Uterus (tissue), 3 donors: ENCODE measurements at regions not wholly inside any gene's neighbourhood (a gene's known extent, or its start where the extent isn't known, plus 50 kb on each side); places are given as distances from the start of the nearest gene placed in this dataset.
"Not testable (repeated sequence)": the region's sequence is repeated elsewhere in the genome, so short reads cannot be mapped to it uniquely, and the experiment has no call there.

ENCODE experiments used
- DNase-seq, 2 donors: peaks; one replicate each; pipeline ENCODE4 v3.0.0-alpha.2; 2019 to 2020
- H3K27ac ChIP-seq, 2 donors: fragments of 200-600 bp; sonication (generic); 1 replicate in 1 of 2; 2 replicates in 1 of 2; pipeline ENCODE4 v1.5.1; 2016 to 2018
- H3K27me3 ChIP-seq, 2 donors: fragments of 200-600 bp; sonication (generic); one replicate each; pipeline ENCODE4 v1.5.1; 2018 to 2019; ENCODE audit warnings: control low read depth in 1 of 2
- H3K36me3 ChIP-seq, 2 donors: fragments of 200-600 bp; sonication (generic); one replicate each; pipeline ENCODE4 v1.5.1; 2019; ENCODE audit warnings: control low read depth in 1 of 2
- H3K4me1 ChIP-seq, 2 donors: fragments of 200-600 bp; sonication (generic); one replicate each; pipeline ENCODE4 v1.5.1; 2018 to 2019; ENCODE audit warnings: control low read depth in 1 of 2
- H3K4me3 ChIP-seq, 2 donors: fragments of 200-600 bp; sonication (generic); 1 replicate in 1 of 2; 2 replicates in 1 of 2; pipeline ENCODE4 v1.5.1; 2018 to 2019; ENCODE audit warnings: mild to moderate bottlenecking in 1 of 2
- H3K9me3 ChIP-seq, 2 donors: fragments of 200-600 bp; sonication (generic); one replicate each; pipeline ENCODE4 v1.5.1; 2019; ENCODE audit warnings: control low read depth in 1 of 2
- POLR2A ChIP-seq, 2 donors: fragments of 450-650 bp; IDR thresholded peaks; one replicate each; pipeline ENCODE4 v1.6.1; 2016; ENCODE audit warnings: antibody characterized with exemption in 2 of 2, mild to moderate bottlenecking in 1 of 2, moderate library complexity in 1 of 2
- intact Hi-C: fragments of 100-400 bp; cut with DNase I; formaldehyde crosslinking; loops from one replicate; pipeline ENCODE4 v1.15.1; 2023; ENCODE audit warnings: low total_unique reads
- TF ChIP-seq, protein P1 (sequence below), 4 experiments: fragments of 200-600 bp in 2 of 4; fragments of 450-650 bp in 2 of 4; sonication (generic) in 2 of 4; IDR thresholded peaks; one replicate each; pipeline ENCODE4 v1.5.1; 2016 to 2019; ENCODE audit warnings: antibody characterized with exemption in 4 of 4, mild to moderate bottlenecking in 2 of 4, moderate library complexity in 1 of 4
- donor health status: DM: yes; HTN: yes; CAD: no.

DNA sequence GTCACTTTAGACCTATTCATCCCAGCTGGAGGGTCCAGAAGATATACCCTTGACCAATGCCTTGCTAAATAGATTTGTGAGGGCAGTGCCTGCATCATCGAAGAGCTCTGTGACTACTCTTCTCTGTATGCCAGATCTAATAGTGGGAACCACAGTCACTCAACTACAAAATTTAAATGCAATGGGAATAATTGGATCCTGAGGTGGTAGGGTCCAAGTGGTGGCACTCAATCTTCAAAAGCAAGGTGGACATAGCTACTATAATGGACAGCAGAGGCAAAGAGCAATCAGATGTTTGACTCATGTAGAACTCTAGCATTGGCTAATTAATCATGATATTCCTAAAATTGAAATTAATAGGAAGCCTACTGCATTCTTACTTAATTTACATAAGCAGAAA, 554.3 kb upstream of the GRM3 start:
- H3K9me3 ChIP-seq = no peaks in the 10 kb centered on the region
- no peaks in the 10 kb centered on the region for H3K27me3 ChIP-seq
- H3K4me1 ChIP-seq = no peaks in the 10 kb centered on the region
- no peaks in the 10 kb centered on the region for H3K36me3 ChIP-seq
- no peak overlapping the region for H3K27ac ChIP-seq
- DNase-seq = no peak
- intact Hi-C loops = no loop called here
- TF ChIP-seq POLR2A (IDR thresholded peaks at IDR 0.05) = no peak
- TF ChIP-seq, protein P1, sequence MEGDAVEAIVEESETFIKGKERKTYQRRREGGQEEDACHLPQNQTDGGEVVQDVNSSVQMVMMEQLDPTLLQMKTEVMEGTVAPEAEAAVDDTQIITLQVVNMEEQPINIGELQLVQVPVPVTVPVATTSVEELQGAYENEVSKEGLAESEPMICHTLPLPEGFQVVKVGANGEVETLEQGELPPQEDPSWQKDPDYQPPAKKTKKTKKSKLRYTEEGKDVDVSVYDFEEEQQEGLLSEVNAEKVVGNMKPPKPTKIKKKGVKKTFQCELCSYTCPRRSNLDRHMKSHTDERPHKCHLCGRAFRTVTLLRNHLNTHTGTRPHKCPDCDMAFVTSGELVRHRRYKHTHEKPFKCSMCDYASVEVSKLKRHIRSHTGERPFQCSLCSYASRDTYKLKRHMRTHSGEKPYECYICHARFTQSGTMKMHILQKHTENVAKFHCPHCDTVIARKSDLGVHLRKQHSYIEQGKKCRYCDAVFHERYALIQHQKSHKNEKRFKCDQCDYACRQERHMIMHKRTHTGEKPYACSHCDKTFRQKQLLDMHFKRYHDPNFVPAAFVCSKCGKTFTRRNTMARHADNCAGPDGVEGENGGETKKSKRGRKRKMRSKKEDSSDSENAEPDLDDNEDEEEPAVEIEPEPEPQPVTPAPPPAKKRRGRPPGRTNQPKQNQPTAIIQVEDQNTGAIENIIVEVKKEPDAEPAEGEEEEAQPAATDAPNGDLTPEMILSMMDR (IDR thresholded peaks at IDR 0.05) = no peak
- no peak overlapping the region for H3K4me3 ChIP-seq

DNA sequence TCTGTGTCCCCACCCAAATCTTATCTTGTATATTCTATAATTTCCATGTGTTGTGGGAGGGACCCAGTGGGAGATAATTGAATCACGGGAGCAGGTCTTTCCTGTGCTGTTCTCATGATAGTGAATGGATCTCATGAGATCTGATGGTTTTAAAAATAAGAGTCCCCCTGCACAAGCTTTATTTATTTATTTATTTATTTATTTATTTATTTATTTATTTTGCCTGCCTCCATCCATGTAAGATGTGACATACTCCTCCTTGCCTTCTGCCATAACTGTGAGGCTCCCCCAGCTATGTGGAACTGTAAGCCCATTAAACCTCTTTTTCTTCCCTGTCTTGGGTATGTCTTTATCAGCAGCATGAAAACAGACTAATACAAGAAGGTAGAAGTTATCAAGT, 579.1 kb upstream of the GRM3 start:
- not testable (repeated sequence) for H3K4me1 ChIP-seq

DNA sequence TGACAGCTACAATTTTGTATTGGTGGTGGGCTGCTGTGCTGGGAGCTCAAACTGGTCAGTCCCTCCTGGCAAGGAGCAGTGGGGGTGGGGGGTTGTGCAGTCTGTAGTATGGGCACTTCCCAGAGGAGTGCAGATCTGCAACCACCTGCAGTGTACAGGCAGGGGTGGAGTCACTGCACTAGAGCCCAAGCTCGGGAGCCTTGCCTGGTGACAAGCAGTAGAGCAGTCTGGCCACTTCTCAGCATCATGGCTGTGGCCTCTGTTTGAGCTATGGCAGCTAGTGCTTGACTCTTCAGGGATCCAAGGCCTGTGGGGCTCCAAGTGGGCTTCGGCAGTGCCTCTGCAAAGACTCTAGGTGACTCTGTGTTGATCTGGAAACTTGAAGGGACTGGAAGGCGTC, 585.1 kb upstream of the GRM3 start:
- H3K4me3 ChIP-seq = no peak overlapping the region

More for the DNA sequence above, 579.1 kb upstream of the GRM3 start:
- H3K27me3 ChIP-seq, intact Hi-C loops, H3K27ac ChIP-seq, DNase-seq, H3K36me3 ChIP-seq, H3K4me3 ChIP-seq, H3K9me3 ChIP-seq: not testable (repeated sequence)

DNA sequence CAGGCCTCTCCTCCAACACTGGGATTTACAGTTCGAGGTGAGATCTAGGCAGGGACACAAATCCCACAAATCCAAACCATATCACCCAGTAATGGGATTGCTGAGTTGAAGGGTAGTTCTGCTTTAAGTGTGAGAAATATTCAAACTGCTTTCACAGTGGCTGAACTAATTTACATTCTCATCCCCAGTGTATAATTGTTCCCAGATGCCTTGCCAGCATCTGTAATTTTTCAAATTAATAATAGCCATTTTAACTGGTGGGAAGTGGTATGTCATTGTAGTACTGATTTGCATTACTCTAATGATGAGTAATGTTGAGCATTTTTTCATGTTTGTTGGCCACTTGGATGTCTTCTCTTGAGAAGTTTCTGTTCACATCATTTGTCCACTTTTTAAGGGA, 592.8 kb upstream of the GRM3 start:
- intact Hi-C loops = no loop called here
- Histone ChIP-seq H3K36me3 (no peaks in the 10 kb centered on the region), H3K9me3 (no peaks in the 10 kb centered on the region), H3K27ac (no peak overlapping the region), H3K27me3 (no peaks in the 10 kb centered on the region), H3K4me1 (no peaks in the 10 kb centered on the region), H3K4me3 (no peak overlapping the region)
- DNase-seq = no peak
- no peak for TF ChIP-seq POLR2A (IDR thresholded peaks at IDR 0.05)
- TF ChIP-seq, protein P1 (IDR thresholded peaks at IDR 0.05) = no peak

More for the DNA sequence above, 585.1 kb upstream of the GRM3 start:
- no peak for DNase-seq
- Histone ChIP-seq H3K36me3 (no peaks in the 10 kb centered on the region), H3K27me3 (no peaks in the 10 kb centered on the region), H3K9me3 (peaks cover 0 to 2% of the 10 kb centered on the region in 2 donors), H3K27ac (no peak overlapping the region), H3K4me1 (no peaks in the 10 kb centered on the region)
- TF ChIP-seq, protein P1 (IDR thresholded peaks at IDR 0.05) = no peak
- no peak for TF ChIP-seq POLR2A (IDR thresholded peaks at IDR 0.05)
- intact Hi-C loops = no loop called here

DNA sequence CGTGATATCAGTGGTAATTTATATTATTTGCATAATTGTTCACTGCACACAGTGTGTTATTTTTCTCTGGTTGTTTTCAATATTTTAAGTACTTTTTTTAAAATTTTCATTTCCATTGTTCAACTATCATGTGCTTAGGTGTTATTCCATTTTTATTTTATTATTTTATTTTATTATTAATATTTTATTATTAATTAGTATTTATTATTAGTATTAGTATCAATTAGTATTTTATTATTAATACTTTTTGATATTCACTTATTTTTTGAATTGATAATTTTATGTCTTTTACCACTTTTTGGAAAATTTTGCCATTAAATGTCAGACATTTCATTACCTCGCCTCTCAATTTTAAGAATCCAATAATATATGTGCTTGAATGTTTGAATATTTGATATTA, 593.8 kb upstream of the GRM3 start:
- Histone ChIP-seq H3K4me3 (no peak overlapping the region), H3K27me3 (no peaks in the 10 kb centered on the region), H3K36me3 (no peaks in the 10 kb centered on the region), H3K27ac (no peak overlapping the region), H3K9me3 (no peaks in the 10 kb centered on the region), H3K4me1 (no peaks in the 10 kb centered on the region)
- intact Hi-C loops = no loop called here
- TF ChIP-seq, protein P1 (IDR thresholded peaks at IDR 0.05) = no peak
- no peak for TF ChIP-seq POLR2A (IDR thresholded peaks at IDR 0.05)
- DNase-seq = no peak

DNA sequence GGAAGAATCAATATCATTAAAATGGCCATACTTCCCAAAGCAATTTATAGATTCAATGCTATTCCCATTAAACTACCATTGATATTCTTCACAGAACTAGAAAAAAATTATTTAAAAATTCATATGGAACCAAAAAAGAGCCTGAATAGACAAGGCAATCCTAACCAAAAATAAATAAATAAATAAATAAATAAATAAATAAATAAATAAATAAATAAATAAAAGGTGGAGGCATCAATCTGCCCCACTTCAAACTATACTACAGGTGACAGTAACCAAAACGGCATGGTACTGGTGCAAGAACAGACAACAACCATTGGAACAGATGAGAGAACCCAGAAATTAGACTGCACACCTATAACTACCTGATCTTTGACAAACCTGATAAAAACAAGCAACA, 598.5 kb upstream of the GRM3 start:
- not testable (repeated sequence) for H3K27ac ChIP-seq, DNase-seq

More for the DNA sequence above, 598.5 kb upstream of the GRM3 start:
- intact Hi-C loops, H3K36me3 ChIP-seq, H3K4me1 ChIP-seq, H3K9me3 ChIP-seq, H3K4me3 ChIP-seq, H3K27me3 ChIP-seq: not testable (repeated sequence)
